ENCODE measurements at regions not wholly inside any gene's neighbourhood (a gene's known extent, or its start where the extent isn't known, plus 50 kb on each side); places are given as distances from the start of the nearest gene placed in this dataset.

DNA sequence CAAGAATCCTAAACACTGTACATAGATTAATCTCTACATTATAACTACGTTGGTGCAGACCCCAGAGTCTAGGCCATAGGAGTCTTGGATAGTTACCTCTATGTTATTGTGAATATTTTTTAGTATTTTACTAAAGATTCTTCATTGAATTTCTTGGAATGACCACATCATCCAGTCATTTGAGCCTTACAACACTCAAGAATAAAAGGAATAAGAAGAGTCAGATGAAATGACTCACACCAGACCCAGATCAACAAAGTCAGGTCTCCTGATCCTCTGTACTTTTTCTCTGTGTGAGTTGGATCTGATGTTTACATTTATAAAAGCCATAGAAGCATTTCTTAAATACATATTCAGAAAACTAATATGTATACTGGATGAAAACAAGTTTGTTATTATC lies 179.2 kb upstream of the ARHGAP20 start:
- Histone ChIP-seq H3K27ac (no peak overlapping the region), H3K4me3 (no peak overlapping the region), H3K36me3 (no peaks in the 10 kb centered on the region), H3K9me3 (no peaks in the 10 kb centered on the region), H3K4me1 (no peaks in the 10 kb centered on the region), H3K27me3 (no peaks in the 10 kb centered on the region)
- TF ChIP-seq POLR2A (IDR thresholded peaks at IDR 0.05) (no peak), EP300 (IDR thresholded peaks at IDR 0.05) (no peak), POLR2AphosphoS5 (IDR thresholded peaks at IDR 0.05) (no peak)
- TF ChIP-seq, protein P1, sequence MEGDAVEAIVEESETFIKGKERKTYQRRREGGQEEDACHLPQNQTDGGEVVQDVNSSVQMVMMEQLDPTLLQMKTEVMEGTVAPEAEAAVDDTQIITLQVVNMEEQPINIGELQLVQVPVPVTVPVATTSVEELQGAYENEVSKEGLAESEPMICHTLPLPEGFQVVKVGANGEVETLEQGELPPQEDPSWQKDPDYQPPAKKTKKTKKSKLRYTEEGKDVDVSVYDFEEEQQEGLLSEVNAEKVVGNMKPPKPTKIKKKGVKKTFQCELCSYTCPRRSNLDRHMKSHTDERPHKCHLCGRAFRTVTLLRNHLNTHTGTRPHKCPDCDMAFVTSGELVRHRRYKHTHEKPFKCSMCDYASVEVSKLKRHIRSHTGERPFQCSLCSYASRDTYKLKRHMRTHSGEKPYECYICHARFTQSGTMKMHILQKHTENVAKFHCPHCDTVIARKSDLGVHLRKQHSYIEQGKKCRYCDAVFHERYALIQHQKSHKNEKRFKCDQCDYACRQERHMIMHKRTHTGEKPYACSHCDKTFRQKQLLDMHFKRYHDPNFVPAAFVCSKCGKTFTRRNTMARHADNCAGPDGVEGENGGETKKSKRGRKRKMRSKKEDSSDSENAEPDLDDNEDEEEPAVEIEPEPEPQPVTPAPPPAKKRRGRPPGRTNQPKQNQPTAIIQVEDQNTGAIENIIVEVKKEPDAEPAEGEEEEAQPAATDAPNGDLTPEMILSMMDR (IDR thresholded peaks at IDR 0.05) = no peak
- DNase-seq (no peak), ATAC-seq (ENCODE audit: low FRiP score in 2 of 2) (no peak)
- WGBS, 2 donors = 82 to 84% methylated on average over 1 of the region's 1 CpG

DNA sequence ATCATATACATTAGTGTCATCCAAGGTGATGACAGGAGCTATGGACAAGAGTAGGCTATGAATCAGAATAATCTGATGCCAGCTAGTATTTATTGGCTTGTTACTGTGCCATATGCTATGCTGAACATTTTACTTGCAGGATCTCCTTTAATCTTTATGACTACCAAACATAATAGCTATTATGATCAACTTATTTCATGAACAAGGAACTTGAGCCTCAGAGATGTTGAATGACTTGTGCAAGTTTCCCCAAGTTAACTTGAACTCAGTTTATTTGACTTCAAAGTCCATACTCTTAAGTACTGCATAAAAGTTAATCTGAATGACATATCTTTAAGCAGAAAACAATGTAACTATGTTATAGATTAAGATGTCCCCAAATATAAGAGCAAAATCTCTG lies 178.8 kb upstream of the ARHGAP20 start:
- H3K27ac ChIP-seq = no peak overlapping the region
- TF ChIP-seq POLR2A (IDR thresholded peaks at IDR 0.05) (no peak), EP300 (IDR thresholded peaks at IDR 0.05) (no peak), POLR2AphosphoS5 (IDR thresholded peaks at IDR 0.05) (no peak)
- TF ChIP-seq, protein P1 (IDR thresholded peaks at IDR 0.05) = no peak
- no peaks in the 10 kb centered on the region for H3K36me3 ChIP-seq
- no peaks in the 10 kb centered on the region for H3K27me3 ChIP-seq
- no peaks in the 10 kb centered on the region for H3K9me3 ChIP-seq
- no peaks in the 10 kb centered on the region for H3K4me1 ChIP-seq
- DNase-seq (no peak), ATAC-seq (ENCODE audit: low FRiP score in 2 of 2) (no peak)
- no peak overlapping the region for H3K4me3 ChIP-seq

GRCh38 chr11:110886288-110886970 lies 174.2 kb upstream of the ARHGAP20 start:
- WGBS, 2 donors = 72 to 78% methylated on average over 3 of the region's 3 CpGs
- no peak for DNase-seq
- Histone ChIP-seq H3K27ac (no peak overlapping the region), H3K9me3 (no peaks in the 10 kb centered on the region), H3K4me1 (no peaks in the 10 kb centered on the region), H3K4me3 (no peak overlapping the region), H3K36me3 (no peaks in the 10 kb centered on the region), H3K27me3 (no peaks in the 10 kb centered on the region)
- TF ChIP-seq, protein P1 (IDR thresholded peaks at IDR 0.05) = no peak
- no peak for TF ChIP-seq POLR2A (IDR thresholded peaks at IDR 0.05)
- TF ChIP-seq POLR2AphosphoS5 (IDR thresholded peaks at IDR 0.05) = no peak
- no peak for ATAC-seq (ENCODE audit: low FRiP score in 2 of 2)

- ATAC-seq (ENCODE audit: low FRiP score in 2 of 2) = peak in 1 of 2 donors; percentile 42
- no peak for TF ChIP-seq POLR2AphosphoS5 (IDR thresholded peaks at IDR 0.05)
- TF ChIP-seq EP300 (IDR thresholded peaks at IDR 0.05) = no peak
- TF ChIP-seq, protein P1 (IDR thresholded peaks at IDR 0.05) = no peak
- TF ChIP-seq POLR2A (IDR thresholded peaks at IDR 0.05) = no peak
- no peak overlapping the region for H3K4me3 ChIP-seq
- H3K4me1 ChIP-seq = no peaks in the 10 kb centered on the region
- no peak for DNase-seq
- H3K36me3 ChIP-seq = no peaks in the 10 kb centered on the region
- H3K27me3 ChIP-seq = no peaks in the 10 kb centered on the region
- H3K9me3 ChIP-seq = no peaks in the 10 kb centered on the region
- no peak overlapping the region for H3K27ac ChIP-seq
- WGBS, 2 donors = 59 to 64% methylated on average over 3 of the region's 3 CpGs
Observed at GRCh38 chr11:110883256-110883655, 171.0 kb upstream of the ARHGAP20 start.

DNA sequence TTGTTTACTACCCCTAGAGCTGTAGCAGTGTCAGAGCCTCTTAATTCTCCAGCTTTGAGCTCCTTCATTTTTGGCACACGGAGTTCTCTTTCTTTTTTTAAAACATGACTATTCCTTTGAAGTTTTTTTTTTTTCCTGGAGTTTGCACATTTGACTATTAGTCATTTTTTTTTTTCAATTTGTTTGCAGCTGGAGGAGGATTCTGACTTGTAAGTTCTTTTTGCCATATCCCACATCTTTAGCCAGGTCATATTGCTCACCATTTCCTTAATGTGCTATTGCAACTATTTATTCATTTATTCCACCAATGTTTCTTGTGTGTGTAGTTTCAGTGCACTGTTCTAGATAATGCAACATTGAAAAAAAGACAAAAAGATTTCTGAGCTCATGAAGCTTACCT lies 166.3 kb upstream of the ARHGAP20 start:
- DNase-seq (no peak), ATAC-seq (ENCODE audit: low FRiP score in 2 of 2) (peak in 1 of 2 donors; percentile 39)
- Histone ChIP-seq H3K4me1 (no peaks in the 10 kb centered on the region), H3K4me3 (no peak overlapping the region), H3K9me3 (no peaks in the 10 kb centered on the region), H3K36me3 (no peaks in the 10 kb centered on the region), H3K27ac (no peak overlapping the region), H3K27me3 (no peaks in the 10 kb centered on the region)
- TF ChIP-seq, protein P1 (IDR thresholded peaks at IDR 0.05) = no peak
- TF ChIP-seq POLR2AphosphoS5 (IDR thresholded peaks at IDR 0.05) (no peak), POLR2A (IDR thresholded peaks at IDR 0.05) (no peak), EP300 (IDR thresholded peaks at IDR 0.05) (no peak)
- 59 to 61% methylated on average over 1 of the region's 1 CpG for WGBS, 2 donors

Data from upper lobe of left lung (tissue), 6 donors.